CD4-positive, alpha-beta T cell (primary cell): ENCODE measurements at regions not wholly inside any gene's neighbourhood (a gene's known extent, or its start where the extent isn't known, plus 50 kb on each side); places are given as distances from the start of the nearest gene placed in this dataset.

Experiments used
- ATAC-seq: fragments of 200-7000 bp; cut with Tn5 transposase; one replicate; pipeline ENCODE4 v1.10.0; 2022; ENCODE audit warnings: mild to moderate bottlenecking; ENCODE audit not compliant: poor library complexity
- CTCF ChIA-PET: fragments of 350-600 bp; sonication (Branson Sonifier 250); formaldehyde crosslinking; loops from one replicate; lab custom pipeline; 2021; ENCODE audit warnings: antibody characterized with exemption, inconsistent platforms; lab: Charles Lee
- POLR2A ChIA-PET: fragments of 350-600 bp; sonication (Branson Sonifier 250); formaldehyde crosslinking; loops from one replicate; lab custom pipeline; 2021; ENCODE audit warnings: antibody characterized with exemption, inconsistent platforms; lab: Charles Lee
- DNase-seq, 14 experiments: peaks; one replicate each; pipeline ENCODE4 v3.0.0-alpha.2; 2013 to 2020; ENCODE audit warnings: mixed read lengths in 2 of 14
- H3K27ac ChIP-seq, 2 donors: one replicate each; pipeline versions ENCODE4 v1.5.1 to v1.7.0; 2013; ENCODE audit warnings: low read length in 2 of 2, low read depth in 1 of 2, mild to moderate bottlenecking in 1 of 2
- H3K27me3 ChIP-seq, 2 experiments: 1 replicate in 1 of 2; 2 replicates in 1 of 2; pipeline versions ENCODE4 v1.6.1 to v1.7.0; 2013; ENCODE audit warnings: low read length in 2 of 2, control low read depth in 1 of 2, mild to moderate bottlenecking in 1 of 2, moderate library complexity in 1 of 2; ENCODE audit not compliant: insufficient read depth in 2 of 2, control insufficient read depth in 1 of 2
- H3K36me3 ChIP-seq: one replicate; pipeline ENCODE4 v1.6.1; 2013; ENCODE audit warnings: low read length, control low read depth; ENCODE audit not compliant: insufficient read depth
- H3K4me1 ChIP-seq: one replicate; pipeline ENCODE4 v1.6.1; 2013; ENCODE audit warnings: low read length, control low read depth; ENCODE audit not compliant: insufficient read depth
- H3K4me3 ChIP-seq: one replicate; pipeline ENCODE4 v1.5.1; 2013; ENCODE audit warnings: mild to moderate bottlenecking, low read length, moderate library complexity
- H3K9me3 ChIP-seq, 2 experiments: 1 replicate in 1 of 2; 2 replicates in 1 of 2; pipeline versions ENCODE4 v1.6.1 to v1.7.0; 2013; ENCODE audit warnings: low read length in 2 of 2, mild to moderate bottlenecking in 2 of 2, control low read depth in 1 of 2, moderate library complexity in 1 of 2; ENCODE audit not compliant: control insufficient read depth in 1 of 2, insufficient read depth in 1 of 2
- H3K27ac Mint-ChIP-seq: one replicate; pipeline ENCODE4 v1.8.0; 2020; ENCODE audit warnings: mixed read lengths
- H3K27me3 Mint-ChIP-seq: one replicate; pipeline ENCODE4 v1.8.0; 2021; ENCODE audit warnings: mixed read lengths
- H3K36me3 Mint-ChIP-seq: one replicate; pipeline ENCODE4 v1.8.0; 2021; ENCODE audit warnings: low read depth, mixed read lengths
- H3K4me1 Mint-ChIP-seq: one replicate; pipeline ENCODE4 v1.8.0; 2021; ENCODE audit warnings: low read depth, mixed read lengths
- H3K4me3 Mint-ChIP-seq: one replicate; pipeline ENCODE4 v1.8.0; 2020; ENCODE audit warnings: mild to moderate bottlenecking, mixed read lengths
- H3K9me3 Mint-ChIP-seq: one replicate; pipeline ENCODE4 v1.8.0; 2020; ENCODE audit warnings: mixed read lengths
- CTCF ChIP-seq: fragments of 200-600 bp; IDR thresholded peaks from one replicate; pipeline ENCODE4 v1.8.0; 2022; ENCODE audit warnings: antibody characterized with exemption, mild to moderate bottlenecking
- intact Hi-C, 2 experiments: fragments of 100-400 bp; cut with DNase I in 1 of 2; cut with micrococcal nuclease in 1 of 2; formaldehyde crosslinking; loops; one replicate each; pipeline versions ENCODE4 v1.15.1 to v1.9.0; 2023 to 2025; cut with DNase I, micrococcal nuclease

- no peak for TF ChIP-seq CTCF
- no peak overlapping the region for H3K4me3 ChIP-seq
- H3K36me3 Mint-ChIP-seq = no peaks in the 10 kb centered on the region
- no peak overlapping the region for H3K4me3 Mint-ChIP-seq
- H3K36me3 ChIP-seq = no peaks in the 10 kb centered on the region
- no peaks in the 10 kb centered on the region for H3K27me3 ChIP-seq
- H3K4me1 ChIP-seq = no peaks in the 10 kb centered on the region
- no peaks in the 10 kb centered on the region for H3K27me3 Mint-ChIP-seq
- H3K9me3 ChIP-seq = peaks cover 0 to 10% of the 10 kb centered on the region in 2 experiments
- no peak overlapping the region for H3K27ac ChIP-seq
- intact Hi-C loops = no loop called here
- H3K27ac Mint-ChIP-seq = no peak overlapping the region
- DNase-seq = no peak
- CTCF ChIA-PET = no interaction called here
- ATAC-seq = no peak
- POLR2A ChIA-PET = no interaction called here
- peaks cover 3% of the 10 kb centered on the region for H3K9me3 Mint-ChIP-seq
- H3K4me1 Mint-ChIP-seq = no peaks in the 10 kb centered on the region
Observed at GRCh38 chr3:64903006-64903405, 215.2 kb upstream of the ADAMTS9 start.

GRCh38 chr3:64901986-64902516, 214.3 kb upstream of the ADAMTS9 start:
- Histone ChIP-seq H3K9me3 (peaks cover 0 to 10% of the 10 kb centered on the region in 2 experiments), H3K4me1 (no peaks in the 10 kb centered on the region), H3K27ac (no peak overlapping the region), H3K27me3 (no peaks in the 10 kb centered on the region), H3K36me3 (no peaks in the 10 kb centered on the region), H3K4me3 (no peak overlapping the region)
- H3K36me3 Mint-ChIP-seq = no peaks in the 10 kb centered on the region
- intact Hi-C loops = no loop called here
- peaks cover 2% of the 10 kb centered on the region for H3K9me3 Mint-ChIP-seq
- ChIA-PET POLR2A (no interaction called here), CTCF (no interaction called here)
- no peaks in the 10 kb centered on the region for H3K27me3 Mint-ChIP-seq
- no peak overlapping the region for H3K27ac Mint-ChIP-seq
- H3K4me3 Mint-ChIP-seq = no peak overlapping the region
- ATAC-seq (no peak), DNase-seq (no peak)
- no peak for TF ChIP-seq CTCF
- no peaks in the 10 kb centered on the region for H3K4me1 Mint-ChIP-seq

- intact Hi-C loops = no loop called here
- DNase-seq (no peak), ATAC-seq (no peak)
- Mint-ChIP-seq H3K4me1 (no peaks in the 10 kb centered on the region), H3K27ac (no peak overlapping the region), H3K36me3 (no peaks in the 10 kb centered on the region), H3K4me3 (no peak overlapping the region), H3K27me3 (no peaks in the 10 kb centered on the region), H3K9me3 (peaks cover 2% of the 10 kb centered on the region)
- no peak for TF ChIP-seq CTCF
- Histone ChIP-seq H3K4me3 (no peak overlapping the region), H3K36me3 (no peaks in the 10 kb centered on the region), H3K4me1 (no peaks in the 10 kb centered on the region), H3K27ac (no peak overlapping the region), H3K27me3 (no peaks in the 10 kb centered on the region), H3K9me3 (peaks cover 0 to 10% of the 10 kb centered on the region in 2 experiments)
- ChIA-PET CTCF (no interaction called here), POLR2A (no interaction called here)
Observed at GRCh38 chr3:64901522-64901885, 213.7 kb upstream of the ADAMTS9 start.
